PFSK-1 (cell line): ENCODE measurements at regions not wholly inside any gene's neighbourhood (a gene's known extent, or its start where the extent isn't known, plus 50 kb on each side); places are given as distances from the start of the nearest gene placed in this dataset.

Experiments
- POLR2AphosphoS5 ChIP-seq: IDR thresholded peaks from 2 replicates; pipeline ENCODE4 v1.6.1; 2012; ENCODE audit warnings: low read depth, mild to moderate bottlenecking, control low read depth, low read length, moderate library complexity
- SIN3A ChIP-seq: IDR thresholded peaks from 2 replicates; pipeline ENCODE4 v1.6.1; 2012; ENCODE audit warnings: mild to moderate bottlenecking, low read length, moderate library complexity, borderline replicate concordance; ENCODE audit not compliant: insufficient read depth
- TAF1 ChIP-seq: IDR thresholded peaks from 2 replicates; pipeline ENCODE4 v1.6.1; 2012; ENCODE audit warnings: low read length, control low read depth, borderline replicate concordance; ENCODE audit not compliant: insufficient read depth
- TF ChIP-seq, protein P1 (sequence below), 2 experiments: IDR thresholded peaks; 2 replicates each; pipeline versions ENCODE4 v1.6.1 to v1.8.0; 2011 to 2012; ENCODE audit warnings: low read depth in 2 of 2, low read length in 2 of 2, control low read depth in 1 of 2, inconsistent platforms in 1 of 2, mild to moderate bottlenecking in 1 of 2, moderate library complexity in 1 of 2; ENCODE audit not compliant: insufficient read depth in 1 of 2

DNA sequence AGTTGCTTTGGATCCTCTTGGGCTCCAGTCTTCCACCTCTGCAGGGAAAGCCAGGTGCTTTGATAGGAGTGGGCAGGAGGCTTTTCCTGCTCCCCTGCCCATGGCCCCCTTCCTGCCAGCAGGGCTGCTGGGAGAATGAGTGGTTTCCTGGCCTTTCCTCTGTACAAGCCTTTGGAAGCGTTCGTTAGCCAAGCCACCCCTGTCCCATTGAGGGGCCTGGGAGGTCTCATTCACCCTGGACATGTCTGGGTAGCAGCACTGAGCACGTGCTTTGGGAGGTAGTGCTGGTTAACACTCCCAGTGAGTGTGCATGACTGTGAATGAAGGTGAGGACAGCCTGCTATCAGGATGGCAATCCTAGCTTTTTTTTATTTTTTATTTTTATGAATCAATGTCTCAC lies 118.5 kb upstream of the CACNA1E start:
- TF ChIP-seq TAF1: no peak
- TF ChIP-seq, protein P1, sequence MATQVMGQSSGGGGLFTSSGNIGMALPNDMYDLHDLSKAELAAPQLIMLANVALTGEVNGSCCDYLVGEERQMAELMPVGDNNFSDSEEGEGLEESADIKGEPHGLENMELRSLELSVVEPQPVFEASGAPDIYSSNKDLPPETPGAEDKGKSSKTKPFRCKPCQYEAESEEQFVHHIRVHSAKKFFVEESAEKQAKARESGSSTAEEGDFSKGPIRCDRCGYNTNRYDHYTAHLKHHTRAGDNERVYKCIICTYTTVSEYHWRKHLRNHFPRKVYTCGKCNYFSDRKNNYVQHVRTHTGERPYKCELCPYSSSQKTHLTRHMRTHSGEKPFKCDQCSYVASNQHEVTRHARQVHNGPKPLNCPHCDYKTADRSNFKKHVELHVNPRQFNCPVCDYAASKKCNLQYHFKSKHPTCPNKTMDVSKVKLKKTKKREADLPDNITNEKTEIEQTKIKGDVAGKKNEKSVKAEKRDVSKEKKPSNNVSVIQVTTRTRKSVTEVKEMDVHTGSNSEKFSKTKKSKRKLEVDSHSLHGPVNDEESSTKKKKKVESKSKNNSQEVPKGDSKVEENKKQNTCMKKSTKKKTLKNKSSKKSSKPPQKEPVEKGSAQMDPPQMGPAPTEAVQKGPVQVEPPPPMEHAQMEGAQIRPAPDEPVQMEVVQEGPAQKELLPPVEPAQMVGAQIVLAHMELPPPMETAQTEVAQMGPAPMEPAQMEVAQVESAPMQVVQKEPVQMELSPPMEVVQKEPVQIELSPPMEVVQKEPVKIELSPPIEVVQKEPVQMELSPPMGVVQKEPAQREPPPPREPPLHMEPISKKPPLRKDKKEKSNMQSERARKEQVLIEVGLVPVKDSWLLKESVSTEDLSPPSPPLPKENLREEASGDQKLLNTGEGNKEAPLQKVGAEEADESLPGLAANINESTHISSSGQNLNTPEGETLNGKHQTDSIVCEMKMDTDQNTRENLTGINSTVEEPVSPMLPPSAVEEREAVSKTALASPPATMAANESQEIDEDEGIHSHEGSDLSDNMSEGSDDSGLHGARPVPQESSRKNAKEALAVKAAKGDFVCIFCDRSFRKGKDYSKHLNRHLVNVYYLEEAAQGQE (IDR thresholded peaks at IDR 0.05; ENCODE audit: insufficient read depth in 1 of 2, low read depth in 2 of 2, low read length in 2 of 2): no peak
- no peak for TF ChIP-seq POLR2AphosphoS5
- no peak for TF ChIP-seq SIN3A
